ENCODE measurements at regions not wholly inside any gene's neighbourhood (a gene's known extent, or its start where the extent isn't known, plus 50 kb on each side); places are given as distances from the start of the nearest gene placed in this dataset.
"Not testable (repeated sequence)": the region's sequence is repeated elsewhere in the genome, so short reads cannot be mapped to it uniquely, and the experiment has no call there.

- DNase-seq (ENCODE audit: low spot score), result no peak
These were observed 147.5 kb upstream of the TSLP start for GRCh38 chr5:110923971-110924370.

- no peak for DNase-seq (ENCODE audit: low spot score)
These were observed 146.1 kb upstream of the TSLP start for GRCh38 chr5:110925398-110925797.

- no peak for DNase-seq (ENCODE audit: low spot score)
These were observed 145.6 kb upstream of the TSLP start for GRCh38 chr5:110925916-110926315.

GRCh38 chr5:110932755-110933488 is 138.6 kb upstream of the TSLP start:
- no peak for DNase-seq (ENCODE audit: low spot score)

- DNase-seq (ENCODE audit: low spot score), result peak; percentile 17
These were observed 131.4 kb upstream of the TSLP start for GRCh38 chr5:110940136-110940535.

- DNase-seq (ENCODE audit: low spot score), result no peak
These were observed 125.6 kb upstream of the TSLP start for GRCh38 chr5:110945874-110946436.

GRCh38 chr5:110951373-110951791 is 120.1 kb upstream of the TSLP start:
- no peak for DNase-seq (ENCODE audit: low spot score)

- DNase-seq (ENCODE audit: low spot score), result no peak
These were observed 115.1 kb upstream of the TSLP start for GRCh38 chr5:110956280-110956912.

- no peak for DNase-seq (ENCODE audit: low spot score)
These were observed 114.3 kb upstream of the TSLP start for GRCh38 chr5:110956913-110957813.

GRCh38 chr5:110957934-110958333 is 113.6 kb upstream of the TSLP start:
- DNase-seq (ENCODE audit: low spot score), result peak; percentile 25

- no peak for DNase-seq (ENCODE audit: low spot score)
These were observed 108.0 kb upstream of the TSLP start for GRCh38 chr5:110963495-110963894.

- DNase-seq (ENCODE audit: low spot score), result no peak
These were observed 105.5 kb upstream of the TSLP start for GRCh38 chr5:110965773-110966581.

GRCh38 chr5:110968246-110969005 is 103.1 kb upstream of the TSLP start:
- DNase-seq (ENCODE audit: low spot score), result peak; percentile 17

- DNase-seq (ENCODE audit: low spot score), result no peak
These were observed 102.0 kb upstream of the TSLP start for GRCh38 chr5:110969502-110969901.

GRCh38 chr5:110973510-110973909 is 98.0 kb upstream of the TSLP start:
- no peak for DNase-seq (ENCODE audit: low spot score)

- DNase-seq (ENCODE audit: low spot score), result peak; percentile 11
These were observed 93.6 kb upstream of the TSLP start for GRCh38 chr5:110977915-110978314.

- not testable (repeated sequence) for DNase-seq (ENCODE audit: low spot score)
These were observed 85.6 kb upstream of the TSLP start for GRCh38 chr5:110985882-110986281.

- not testable (repeated sequence) for DNase-seq (ENCODE audit: low spot score)
These were observed 83.9 kb upstream of the TSLP start for GRCh38 chr5:110987573-110987972.

- DNase-seq (ENCODE audit: low spot score), result no peak
These were observed 74.8 kb upstream of the TSLP start for GRCh38 chr5:110996742-110997141.

GRCh38 chr5:111002036-111002435 is 69.5 kb upstream of the TSLP start:
- no peak for DNase-seq (ENCODE audit: low spot score)

GRCh38 chr5:111003623-111004022 is 67.9 kb upstream of the TSLP start:
- DNase-seq (ENCODE audit: low spot score), result no peak
